ENCODE measurements at regions not wholly inside any gene's neighbourhood (a gene's known extent, or its start where the extent isn't known, plus 50 kb on each side); places are given as distances from the start of the nearest gene placed in this dataset.
"Not testable (repeated sequence)": the region's sequence is repeated elsewhere in the genome, so short reads cannot be mapped to it uniquely, and the experiment has no call there.

DNA sequence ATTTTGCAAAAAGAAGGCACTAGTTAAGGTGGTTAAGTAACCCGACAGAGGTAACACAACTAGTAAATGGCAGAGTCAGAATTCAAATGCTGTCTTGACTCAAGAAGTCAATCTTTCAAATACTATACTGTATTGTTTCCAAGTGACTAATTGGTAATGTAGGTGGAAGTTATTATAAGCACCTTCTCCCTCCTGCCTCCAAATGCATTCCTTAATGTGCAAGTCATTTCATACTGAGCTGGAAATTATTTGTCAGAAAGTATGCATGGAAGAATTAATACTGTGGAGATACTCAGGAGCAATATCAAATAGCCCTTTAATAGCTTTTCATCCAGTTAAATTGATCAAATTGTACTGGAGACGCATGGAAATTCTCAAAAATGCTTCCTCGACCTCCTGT is 579.1 kb downstream of the DOK5 start:
- no peak overlapping the region for H3K27ac Mint-ChIP-seq
- no peaks in the 10 kb centered on the region for H3K4me1 Mint-ChIP-seq (ENCODE audit: low read depth)
- H3K4me3 Mint-ChIP-seq, result no peak overlapping the region
- no peaks in the 10 kb centered on the region for H3K36me3 Mint-ChIP-seq (ENCODE audit: low read depth)
- no peak for DNase-seq (ENCODE audit: low spot score)
- H3K27me3 Mint-ChIP-seq (ENCODE audit: insufficient read depth), result no peaks in the 10 kb centered on the region
- peaks cover 5% of the 10 kb centered on the region for H3K9me3 Mint-ChIP-seq
- intact Hi-C loops (cut with micrococcal nuclease), result no loop called here

DNA sequence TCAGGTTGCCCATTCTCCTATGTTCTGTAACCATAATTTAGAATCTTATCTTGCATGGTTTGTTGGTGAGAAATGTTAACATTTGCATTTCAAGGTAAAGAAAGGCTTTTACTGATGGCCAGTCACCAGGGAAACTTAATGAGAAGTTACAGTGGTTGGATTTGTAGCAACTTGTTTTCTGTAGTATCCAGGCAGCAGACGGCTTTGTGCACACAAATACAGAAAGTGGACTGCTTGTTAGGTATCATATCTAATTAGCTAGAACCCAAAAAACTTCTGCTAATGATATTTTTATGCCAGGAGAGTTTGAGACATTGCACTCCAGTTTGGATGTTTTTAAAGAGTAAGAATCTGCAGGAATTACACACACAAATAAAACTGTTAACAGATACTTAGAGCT is 578.0 kb downstream of the DOK5 start:
- Mint-ChIP-seq H3K9me3 (peaks cover 5% of the 10 kb centered on the region), H3K27ac (no peak overlapping the region), H3K36me3 (ENCODE audit: low read depth) (no peaks in the 10 kb centered on the region), H3K27me3 (ENCODE audit: insufficient read depth) (no peaks in the 10 kb centered on the region), H3K4me3 (no peak overlapping the region), H3K4me1 (ENCODE audit: low read depth) (no peaks in the 10 kb centered on the region)
- DNase-seq (ENCODE audit: low spot score), result no peak
- intact Hi-C loops (cut with micrococcal nuclease), result no loop called here

DNA sequence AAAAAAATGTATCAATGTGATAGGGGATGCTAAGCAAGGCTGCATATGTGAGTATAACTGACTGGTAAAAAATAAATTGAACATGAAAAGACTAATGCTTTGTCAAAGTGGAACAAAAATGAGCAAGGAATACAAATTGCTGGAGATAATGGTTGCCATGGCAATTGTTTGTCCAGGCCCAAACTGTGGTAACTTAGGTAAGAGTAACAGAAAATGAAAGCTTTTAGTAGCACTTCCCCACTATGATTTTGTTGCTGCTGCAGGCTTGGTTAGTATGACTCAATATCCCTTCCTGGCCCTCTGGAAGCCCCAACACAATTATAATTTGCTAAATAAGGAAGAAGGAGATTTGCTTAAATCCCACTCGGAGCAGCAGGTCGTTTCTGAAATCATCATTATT is 577.1 kb downstream of the DOK5 start:
- DNase-seq (ENCODE audit: low spot score), result no peak
- H3K4me3 Mint-ChIP-seq, result no peak overlapping the region
- no peaks in the 10 kb centered on the region for H3K27me3 Mint-ChIP-seq (ENCODE audit: insufficient read depth)
- no peaks in the 10 kb centered on the region for H3K4me1 Mint-ChIP-seq (ENCODE audit: low read depth)
- peaks cover 5% of the 10 kb centered on the region for H3K9me3 Mint-ChIP-seq
- H3K27ac Mint-ChIP-seq, result no peak overlapping the region
- H3K36me3 Mint-ChIP-seq (ENCODE audit: low read depth), result no peaks in the 10 kb centered on the region
- intact Hi-C loops (cut with micrococcal nuclease), result no loop called here

DNA sequence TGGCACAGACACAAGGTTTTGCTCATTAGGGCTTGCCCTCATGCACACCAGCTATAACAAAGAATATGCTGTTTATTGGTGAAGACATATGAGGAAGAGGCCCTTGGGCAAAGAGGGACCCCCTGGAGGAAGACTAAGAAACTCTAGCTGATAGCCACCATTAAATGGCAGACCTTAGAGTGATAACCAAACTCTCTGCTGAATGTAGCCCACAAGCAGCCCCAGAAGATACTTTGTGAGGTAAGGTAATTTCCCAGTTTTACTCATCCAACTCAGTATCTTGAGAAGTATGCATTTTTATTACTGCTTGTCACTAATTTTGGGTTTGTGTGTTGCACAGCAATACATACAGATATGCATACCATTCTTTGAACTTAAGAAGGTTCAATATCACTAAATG is 563.3 kb downstream of the DOK5 start:
- Mint-ChIP-seq H3K36me3 (ENCODE audit: low read depth) (no peaks in the 10 kb centered on the region), H3K9me3 (peaks cover 31% of the 10 kb centered on the region), H3K4me1 (ENCODE audit: low read depth) (no peaks in the 10 kb centered on the region), H3K4me3 (no peak overlapping the region), H3K27me3 (ENCODE audit: insufficient read depth) (no peaks in the 10 kb centered on the region), H3K27ac (no peak overlapping the region)
- intact Hi-C loops (cut with micrococcal nuclease), result no loop called here
- no peak for DNase-seq (ENCODE audit: low spot score)

DNA sequence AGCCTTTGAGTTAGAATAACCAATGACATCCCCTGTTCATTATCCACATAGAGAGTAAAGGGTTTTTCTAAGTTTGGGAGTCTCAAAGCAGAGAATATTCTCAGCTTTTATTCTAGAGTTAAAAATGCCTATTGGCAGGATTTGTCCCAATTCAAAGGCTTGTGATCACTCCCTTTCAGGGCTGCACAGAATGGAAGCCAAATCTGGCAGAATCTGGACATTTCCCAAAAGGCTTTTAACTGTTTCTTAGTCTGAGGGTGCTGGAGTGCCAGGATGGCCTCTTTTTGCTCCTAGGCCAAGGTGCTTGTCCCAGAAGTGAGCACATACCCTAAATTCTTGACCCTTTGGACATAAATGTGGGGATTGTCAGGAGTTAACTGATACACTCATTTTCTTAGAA is 556.6 kb downstream of the DOK5 start:
- H3K9me3 Mint-ChIP-seq, result peaks cover 26% of the 10 kb centered on the region
- no peaks in the 10 kb centered on the region for H3K27me3 Mint-ChIP-seq (ENCODE audit: insufficient read depth)
- no peaks in the 10 kb centered on the region for H3K36me3 Mint-ChIP-seq (ENCODE audit: low read depth)
- intact Hi-C loops (cut with micrococcal nuclease), result no loop called here
- H3K27ac Mint-ChIP-seq, result no peak overlapping the region
- no peak for DNase-seq (ENCODE audit: low spot score)
- H3K4me3 Mint-ChIP-seq, result no peak overlapping the region
- no peaks in the 10 kb centered on the region for H3K4me1 Mint-ChIP-seq (ENCODE audit: low read depth)

DNA sequence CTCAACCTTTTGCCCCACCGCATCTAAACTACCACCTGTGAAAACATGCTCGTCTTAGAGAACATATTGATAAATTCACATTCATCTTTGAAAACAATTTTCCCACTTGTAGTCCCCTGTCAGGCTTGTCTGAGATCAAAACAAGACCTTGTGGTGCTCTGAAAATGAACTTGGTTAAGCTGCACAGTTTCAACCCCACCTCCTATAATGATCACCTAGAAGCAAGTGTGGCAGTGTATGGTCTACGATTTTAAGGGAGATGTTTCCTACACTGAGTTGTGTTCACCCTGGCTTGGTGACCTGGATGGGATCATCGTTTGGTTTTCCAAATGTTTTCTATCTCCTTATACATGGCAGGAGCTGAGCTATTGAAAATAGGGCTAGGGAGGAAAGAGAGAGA is 539.4 kb downstream of the DOK5 start:
- Mint-ChIP-seq H3K4me1 (ENCODE audit: low read depth) (no peaks in the 10 kb centered on the region), H3K36me3 (ENCODE audit: low read depth) (no peaks in the 10 kb centered on the region), H3K9me3 (peaks cover 3% of the 10 kb centered on the region), H3K27me3 (ENCODE audit: insufficient read depth) (no peaks in the 10 kb centered on the region), H3K4me3 (no peak overlapping the region), H3K27ac (no peak overlapping the region)
- no peak for DNase-seq (ENCODE audit: low spot score)
- intact Hi-C loops (cut with micrococcal nuclease), result no loop called here

DNA sequence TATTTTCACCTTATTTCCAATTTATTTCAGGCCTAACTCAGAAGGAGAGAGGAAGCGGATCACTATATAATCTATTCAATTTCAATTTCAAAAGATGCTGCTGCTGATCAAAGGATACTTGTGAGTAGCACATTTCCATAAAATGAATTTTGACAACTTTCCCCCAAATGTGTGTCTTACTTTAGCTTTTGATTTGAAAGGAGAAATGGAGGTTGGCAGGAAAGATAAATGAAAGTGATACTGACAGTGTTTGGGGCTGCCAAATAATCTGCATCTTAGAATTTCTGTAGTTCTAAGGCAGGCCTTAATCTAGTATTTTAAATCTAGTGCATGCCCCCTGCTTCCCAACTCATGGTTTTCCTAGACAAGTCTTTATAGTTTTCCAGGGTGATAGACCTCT is 535.4 kb downstream of the DOK5 start:
- no peak for DNase-seq (ENCODE audit: low spot score)
- Mint-ChIP-seq H3K4me1 (ENCODE audit: low read depth) (no peaks in the 10 kb centered on the region), H3K4me3 (no peak overlapping the region), H3K9me3 (peaks cover 3% of the 10 kb centered on the region), H3K27ac (no peak overlapping the region), H3K27me3 (ENCODE audit: insufficient read depth) (no peaks in the 10 kb centered on the region), H3K36me3 (ENCODE audit: low read depth) (no peaks in the 10 kb centered on the region)
- intact Hi-C loops (cut with micrococcal nuclease), result no loop called here

DNA sequence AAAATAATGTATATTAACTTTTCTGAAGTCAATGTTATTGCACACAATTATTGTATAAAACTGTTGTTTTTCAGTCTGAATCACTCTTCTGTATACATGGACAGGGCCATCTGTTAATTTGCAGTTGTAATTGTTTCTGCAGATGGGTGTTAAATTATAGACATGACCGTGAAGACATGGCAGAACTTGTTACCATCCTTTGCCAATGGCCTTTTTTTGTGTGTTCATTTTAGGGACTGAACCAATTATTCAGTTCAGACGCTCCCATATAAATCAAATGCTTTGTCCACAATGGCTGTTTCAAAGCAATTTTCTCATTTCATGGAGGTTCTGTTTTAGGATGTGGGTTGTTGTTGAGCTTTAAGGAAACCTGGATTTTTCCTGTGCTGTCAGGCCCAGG is 533.7 kb downstream of the DOK5 start:
- no peaks in the 10 kb centered on the region for H3K27me3 Mint-ChIP-seq (ENCODE audit: insufficient read depth)
- no peak overlapping the region for H3K27ac Mint-ChIP-seq
- no peaks in the 10 kb centered on the region for H3K36me3 Mint-ChIP-seq (ENCODE audit: low read depth)
- H3K4me1 Mint-ChIP-seq (ENCODE audit: low read depth), result no peaks in the 10 kb centered on the region
- intact Hi-C loops (cut with micrococcal nuclease), result no loop called here
- H3K9me3 Mint-ChIP-seq, result peaks cover 3% of the 10 kb centered on the region
- no peak for DNase-seq (ENCODE audit: low spot score)
- no peak overlapping the region for H3K4me3 Mint-ChIP-seq

DNA sequence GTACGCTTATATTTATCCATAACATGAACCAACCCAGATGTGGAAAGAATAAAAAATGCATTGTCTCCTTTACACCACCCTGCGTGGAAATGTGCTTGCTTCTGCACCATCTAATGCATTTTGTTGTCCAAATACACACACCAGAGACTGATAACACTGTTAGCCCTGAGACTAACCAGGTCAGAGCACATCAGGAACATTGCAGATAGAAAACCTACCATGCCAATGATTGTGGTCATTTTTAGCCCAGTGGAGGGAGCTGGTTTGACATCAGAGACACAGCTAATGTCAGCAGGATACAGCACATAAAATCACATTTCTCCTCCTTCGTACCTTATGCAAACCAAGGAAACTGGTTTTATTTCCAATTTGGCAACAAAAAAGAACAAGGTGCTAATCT is 528.7 kb downstream of the DOK5 start:
- Mint-ChIP-seq H3K4me3 (no peak overlapping the region), H3K27ac (no peak overlapping the region), H3K36me3 (ENCODE audit: low read depth) (no peaks in the 10 kb centered on the region), H3K9me3 (no peaks in the 10 kb centered on the region), H3K4me1 (ENCODE audit: low read depth) (no peaks in the 10 kb centered on the region), H3K27me3 (ENCODE audit: insufficient read depth) (no peaks in the 10 kb centered on the region)
- DNase-seq (ENCODE audit: low spot score), result no peak
- intact Hi-C loops (cut with micrococcal nuclease), result no loop called here

DNA sequence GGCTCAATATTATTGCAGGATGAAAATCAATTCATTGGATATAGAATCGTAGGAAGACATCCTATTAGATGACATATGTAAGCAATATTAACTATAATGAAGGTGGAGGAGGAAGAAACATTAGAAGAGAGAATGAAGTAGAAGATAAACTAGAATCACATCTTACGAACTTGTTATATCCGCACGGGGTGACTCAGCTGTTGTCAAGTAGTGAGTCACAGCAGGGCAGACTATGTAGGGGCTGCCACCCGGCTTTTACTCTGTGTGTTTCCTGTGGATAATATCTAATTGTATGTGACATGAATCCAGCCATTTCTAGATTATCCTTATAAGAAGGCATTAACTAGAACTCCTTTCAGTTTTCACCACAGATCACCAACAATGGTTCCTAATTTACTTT is 520.2 kb downstream of the DOK5 start:
- Mint-ChIP-seq H3K4me1 (ENCODE audit: low read depth) (no peaks in the 10 kb centered on the region), H3K9me3 (peaks cover 10% of the 10 kb centered on the region), H3K4me3 (no peak overlapping the region), H3K36me3 (ENCODE audit: low read depth) (no peaks in the 10 kb centered on the region), H3K27ac (no peak overlapping the region), H3K27me3 (ENCODE audit: insufficient read depth) (no peaks in the 10 kb centered on the region)
- intact Hi-C loops (cut with micrococcal nuclease), result no loop called here
- DNase-seq (ENCODE audit: low spot score), result no peak

DNA sequence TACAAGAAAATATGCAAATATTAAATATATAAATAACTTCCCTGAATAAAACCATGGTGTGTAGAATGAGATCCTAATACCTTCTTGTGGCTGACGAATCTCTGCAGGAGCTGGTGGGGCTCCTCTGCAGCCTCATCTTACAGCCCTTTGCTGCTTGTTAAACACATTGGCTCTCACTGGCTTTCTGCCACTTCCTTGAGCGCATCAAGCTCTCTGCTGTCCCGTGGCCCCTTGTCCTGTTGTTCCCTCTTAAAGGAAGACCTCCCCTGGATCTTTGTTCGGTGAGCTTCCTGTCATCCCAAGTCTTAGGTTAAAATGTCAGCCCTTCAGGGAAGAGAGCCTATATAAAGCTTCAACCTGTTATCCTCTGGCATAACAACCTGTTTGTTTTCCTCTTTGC is 519.6 kb downstream of the DOK5 start:
- no peaks in the 10 kb centered on the region for H3K27me3 Mint-ChIP-seq (ENCODE audit: insufficient read depth)

DNA sequence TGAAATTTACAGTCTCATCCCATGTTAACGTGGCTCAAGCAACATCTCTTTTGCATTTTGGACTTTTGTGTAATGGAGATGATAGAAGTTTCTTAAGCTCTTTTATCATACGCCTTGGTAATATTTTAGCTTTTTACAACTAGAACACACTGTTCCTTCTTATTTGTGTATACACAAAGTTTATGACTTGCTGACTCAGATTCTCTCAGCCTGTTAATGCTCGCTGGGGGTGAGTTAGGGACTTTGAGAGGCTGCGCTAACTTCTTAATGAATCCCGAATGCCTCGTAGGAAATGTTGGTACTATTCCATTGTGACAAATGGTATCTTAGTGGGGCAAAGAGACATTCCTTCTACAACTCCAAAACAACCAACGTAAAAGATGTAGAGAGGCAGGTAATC is 509.7 kb downstream of the DOK5 start:
- H3K27me3 Mint-ChIP-seq (ENCODE audit: insufficient read depth), result no peaks in the 10 kb centered on the region
- H3K4me3 Mint-ChIP-seq, result no peak overlapping the region
- intact Hi-C loops (cut with micrococcal nuclease), result no loop called here
- DNase-seq (ENCODE audit: low spot score), result no peak
- no peak overlapping the region for H3K27ac Mint-ChIP-seq
- H3K4me1 Mint-ChIP-seq (ENCODE audit: low read depth), result no peaks in the 10 kb centered on the region
- no peaks in the 10 kb centered on the region for H3K36me3 Mint-ChIP-seq (ENCODE audit: low read depth)
- no peaks in the 10 kb centered on the region for H3K9me3 Mint-ChIP-seq

More for the DNA sequence above, 519.6 kb downstream of the DOK5 start:
- Mint-ChIP-seq H3K27ac (no peak overlapping the region), H3K4me1 (ENCODE audit: low read depth) (no peaks in the 10 kb centered on the region), H3K36me3 (ENCODE audit: low read depth) (no peaks in the 10 kb centered on the region), H3K9me3 (peaks cover 10% of the 10 kb centered on the region), H3K4me3 (no peak overlapping the region)
- no peak for DNase-seq (ENCODE audit: low spot score)
- intact Hi-C loops (cut with micrococcal nuclease), result no loop called here

DNA sequence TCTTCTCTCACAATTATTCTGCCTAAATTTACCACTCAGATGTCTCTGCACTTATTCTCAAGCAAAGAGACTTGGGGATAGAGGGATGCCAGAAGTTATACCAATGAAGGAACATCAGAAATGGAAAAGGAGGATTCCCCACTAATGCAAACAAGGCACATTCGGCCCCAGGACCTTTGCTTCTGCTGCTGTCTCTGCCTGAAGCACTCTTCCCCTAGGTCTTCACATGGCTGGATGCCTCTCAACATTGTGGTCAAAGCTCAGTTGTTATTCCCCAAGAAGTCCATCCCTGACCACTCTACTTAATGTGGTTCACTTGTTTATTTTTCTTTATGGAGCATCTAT is 508.7 kb downstream of the DOK5 start:
- Mint-ChIP-seq H3K9me3 (no peaks in the 10 kb centered on the region), H3K27me3 (ENCODE audit: insufficient read depth) (no peaks in the 10 kb centered on the region), H3K4me1 (ENCODE audit: low read depth) (no peaks in the 10 kb centered on the region), H3K27ac (no peak overlapping the region), H3K4me3 (no peak overlapping the region), H3K36me3 (ENCODE audit: low read depth) (no peaks in the 10 kb centered on the region)
- intact Hi-C loops (cut with micrococcal nuclease), result no loop called here
- no peak for DNase-seq (ENCODE audit: low spot score)

DNA sequence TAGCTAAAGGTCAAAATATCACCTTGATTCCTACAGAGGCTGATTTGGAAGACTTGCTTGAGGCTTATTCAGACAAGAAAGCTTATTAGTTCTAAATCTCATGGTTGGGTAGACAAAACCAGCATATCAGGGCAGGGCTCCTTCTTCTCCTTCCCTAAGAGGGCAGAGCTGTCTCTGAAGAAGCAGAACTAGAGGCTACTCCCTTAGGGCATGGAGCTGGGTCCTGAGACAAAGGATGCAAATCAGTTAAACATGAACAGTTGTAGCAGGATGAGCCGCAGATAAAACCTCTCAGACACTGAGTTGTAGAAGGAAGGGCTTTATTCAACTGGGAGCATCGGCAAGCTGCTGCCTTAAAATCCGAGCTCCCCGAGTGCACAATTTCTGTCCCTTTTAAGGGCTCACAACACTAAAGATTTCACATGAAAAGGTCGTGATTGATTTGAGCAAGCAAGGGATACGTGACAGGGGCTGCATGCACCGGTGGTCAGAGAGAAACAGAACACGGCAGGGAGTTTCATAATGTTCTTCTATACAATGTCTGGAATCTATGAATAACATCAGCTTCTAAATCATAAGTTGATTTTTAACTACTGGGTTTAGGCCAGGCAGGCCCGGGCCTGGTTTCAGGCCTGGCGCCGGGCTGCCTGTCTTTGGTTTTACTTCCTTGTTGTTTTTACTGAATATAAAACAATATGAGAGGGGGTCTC is 508.2 kb downstream of the DOK5 start:
- H3K9me3 Mint-ChIP-seq; H3K27me3 Mint-ChIP-seq (ENCODE audit: insufficient read depth); intact Hi-C loops (cut with micrococcal nuclease); H3K4me3 Mint-ChIP-seq; DNase-seq (ENCODE audit: low spot score); H3K27ac Mint-ChIP-seq; H3K4me1 Mint-ChIP-seq (ENCODE audit: low read depth); H3K36me3 Mint-ChIP-seq (ENCODE audit: low read depth): not testable (repeated sequence)

All from activated T-helper 1 cell treated with anti-CD3 and anti-CD28 coated beads, Interleukin-12 subunit alpha, Interleukin-12 subunit beta, Interleukin-2, Interleukin-4 antibody, amounts not matched to agents 30 ng/mL and 10 ng/mL and 1 ng/mL, durations not matched to agents 14 hours and 24 hours and 36 hours (primary cell).